ENCODE measurements at regions not wholly inside any gene's neighbourhood (a gene's known extent, or its start where the extent isn't known, plus 50 kb on each side); places are given as distances from the start of the nearest gene placed in this dataset.

- TF ChIP-seq EZH2 (IDR thresholded peaks at IDR 0.05; ENCODE audit: insufficient read depth, poor library complexity, severe bottlenecking) (no peak), EZH2phosphoT487 (IDR thresholded peaks at IDR 0.05; ENCODE audit: insufficient read depth, low read depth) (no peak)
Observed at GRCh38 chr14:101127224-101127623, 223.7 kb upstream of the RTL1 start.
